Loucy (cell line): ENCODE measurements at regions not wholly inside any gene's neighbourhood (a gene's known extent, or its start where the extent isn't known, plus 50 kb on each side); places are given as distances from the start of the nearest gene placed in this dataset.

ENCODE experiments used
- H2AFZ ChIP-seq: fragments of 200-600 bp; sonication (generic); 2 replicates; pipeline ENCODE4 v1.6.0; 2016; ENCODE audit warnings: antibody characterized with exemption, mild to moderate bottlenecking, low read length, moderate library complexity
- H3F3A ChIP-seq: fragments of 200-600 bp; 2 replicates; pipeline ENCODE4 v1.6.0; 2016; ENCODE audit warnings: antibody characterized with exemption, low read depth, mild to moderate bottlenecking
- H3K27me3 ChIP-seq: fragments of 200-600 bp; sonication (generic); 2 replicates; pipeline ENCODE4 v1.6.1; 2014; ENCODE audit warnings: low read length, mild to moderate bottlenecking; ENCODE audit not compliant: insufficient read depth, poor library complexity, severe bottlenecking
- H3K36me3 ChIP-seq: fragments of 200-600 bp; sonication (generic); 2 replicates; pipeline ENCODE4 v1.6.1; 2016; ENCODE audit warnings: low read length; ENCODE audit not compliant: insufficient read depth
- H3K4me1 ChIP-seq: fragments of 200-600 bp; sonication (generic); 2 replicates; pipeline ENCODE4 v1.5.1; 2014; ENCODE audit warnings: low read length, mild to moderate bottlenecking; ENCODE audit not compliant: insufficient read depth, poor library complexity, severe bottlenecking
- H3K4me2 ChIP-seq: fragments of 200-600 bp; sonication (generic); 2 replicates; pipeline ENCODE4 v1.6.0; 2014; ENCODE audit warnings: antibody characterized with exemption, low read length, low read depth, mild to moderate bottlenecking; ENCODE audit not compliant: poor library complexity, severe bottlenecking
- H3K4me3 ChIP-seq: fragments of 200-600 bp; sonication (generic); 2 replicates; pipeline ENCODE4 v1.5.1; 2014; ENCODE audit warnings: low read length, mild to moderate bottlenecking, mixed read lengths; ENCODE audit not compliant: poor library complexity, severe bottlenecking
- H3K79me2 ChIP-seq: fragments of 200-600 bp; sonication (generic); 2 replicates; pipeline ENCODE4 v1.6.1; 2014; ENCODE audit warnings: low read length; ENCODE audit not compliant: insufficient read depth
- H3K9ac ChIP-seq: fragments of 200-600 bp; sonication (generic); 2 replicates; pipeline ENCODE4 v1.6.0; 2014; ENCODE audit warnings: mild to moderate bottlenecking, low read depth, low read length, moderate library complexity; ENCODE audit not compliant: poor library complexity, severe bottlenecking
- H3K9me2 ChIP-seq: fragments of 200-600 bp; sonication (generic); replicated peaks from 2 replicates; pipeline ENCODE4 v1.6.1; 2016; ENCODE audit warnings: low read depth, low read length, mixed read lengths
- H3K9me3 ChIP-seq: fragments of 200-600 bp; sonication (generic); 2 replicates; pipeline ENCODE4 v1.6.1; 2014; ENCODE audit warnings: mild to moderate bottlenecking, antibody characterized with exemption, low read length, low read depth; ENCODE audit not compliant: insufficient read depth
- H4K20me1 ChIP-seq: fragments of 200-600 bp; sonication (generic); 2 replicates; pipeline ENCODE4 v1.6.0; 2014; ENCODE audit warnings: antibody characterized with exemption, low read length, mild to moderate bottlenecking; ENCODE audit not compliant: insufficient read depth, poor library complexity, severe bottlenecking
- CTCF ChIP-seq: fragments of 200-600 bp; sonication (generic); conservative IDR thresholded peaks from 2 replicates; pipeline ENCODE4 v1.5.1; 2014; ENCODE audit warnings: mild to moderate bottlenecking, antibody characterized with exemption, low read length
- EZH2phosphoT487 ChIP-seq: fragments of 200-600 bp; IDR thresholded peaks from 2 replicates; pipeline ENCODE4 v1.6.1; 2018; ENCODE audit warnings: antibody characterized with exemption, mild to moderate bottlenecking, moderate library complexity, borderline replicate concordance

- H3K9me2 ChIP-seq, result no peaks in the 10 kb centered on the region
- H3K9ac ChIP-seq, result no peak overlapping the region
- no peaks in the 10 kb centered on the region for H3K79me2 ChIP-seq
- TF ChIP-seq CTCF, result no peak
- no peak for TF ChIP-seq EZH2phosphoT487
- no peaks in the 10 kb centered on the region for H3K9me3 ChIP-seq
- H3K27me3 ChIP-seq, result no peaks in the 10 kb centered on the region
- no peaks in the 10 kb centered on the region for H3F3A ChIP-seq
- no peak overlapping the region for H3K4me2 ChIP-seq
- no peak overlapping the region for H3K4me3 ChIP-seq
- H3K4me1 ChIP-seq, result no peaks in the 10 kb centered on the region
- no peak overlapping the region for H2AFZ ChIP-seq
- H3K36me3 ChIP-seq, result no peaks in the 10 kb centered on the region
- no peaks in the 10 kb centered on the region for H4K20me1 ChIP-seq
Measured at GRCh38 chr11:110856996-110857812, 145.0 kb upstream of the ARHGAP20 start.

GRCh38 chr11:110856340-110856739 is 144.1 kb upstream of the ARHGAP20 start:
- Histone ChIP-seq H3F3A (no peaks in the 10 kb centered on the region), H3K36me3 (no peaks in the 10 kb centered on the region), H3K27me3 (no peaks in the 10 kb centered on the region), H3K9me3 (no peaks in the 10 kb centered on the region), H3K4me2 (no peak overlapping the region), H3K4me1 (no peaks in the 10 kb centered on the region), H3K79me2 (no peaks in the 10 kb centered on the region), H3K9ac (no peak overlapping the region), H4K20me1 (no peaks in the 10 kb centered on the region), H2AFZ (no peak overlapping the region), H3K9me2 (no peaks in the 10 kb centered on the region), H3K4me3 (no peak overlapping the region)
- TF ChIP-seq EZH2phosphoT487, result no peak
- TF ChIP-seq CTCF, result no peak

DNA sequence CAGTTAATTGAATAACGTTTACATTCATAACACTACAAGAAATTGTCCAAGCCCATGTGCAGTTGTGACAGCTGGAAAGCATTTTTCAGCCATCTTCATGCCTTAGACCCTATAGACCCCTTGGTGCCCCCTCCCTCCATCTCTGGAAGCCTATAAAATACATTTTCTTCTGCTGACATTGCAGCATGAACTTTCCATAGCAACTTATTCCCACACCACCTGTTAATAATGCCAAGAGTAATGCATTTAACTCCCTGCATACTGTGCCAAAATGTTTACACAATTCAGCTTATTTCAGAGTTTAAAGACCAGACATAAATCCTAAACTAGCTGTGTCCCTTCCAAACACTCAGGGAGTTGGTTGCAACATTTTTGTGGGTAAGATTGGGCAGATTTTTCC is 143.0 kb upstream of the ARHGAP20 start:
- no peak overlapping the region for H3K4me3 ChIP-seq
- H3K9me2 ChIP-seq, result no peaks in the 10 kb centered on the region
- H3K36me3 ChIP-seq, result no peaks in the 10 kb centered on the region
- no peaks in the 10 kb centered on the region for H3K4me1 ChIP-seq
- TF ChIP-seq CTCF, result no peak
- TF ChIP-seq EZH2phosphoT487, result no peak
- H3K27me3 ChIP-seq, result no peaks in the 10 kb centered on the region
- H3K79me2 ChIP-seq, result no peaks in the 10 kb centered on the region
- H3K9me3 ChIP-seq, result no peaks in the 10 kb centered on the region
- H3K4me2 ChIP-seq, result no peak overlapping the region
- H2AFZ ChIP-seq, result no peak overlapping the region
- H3K9ac ChIP-seq, result no peak overlapping the region
- no peaks in the 10 kb centered on the region for H4K20me1 ChIP-seq
- no peaks in the 10 kb centered on the region for H3F3A ChIP-seq
